Erythroblast (primary cell): ENCODE measurements at regions not wholly inside any gene's neighbourhood (a gene's known extent, or its start where the extent isn't known, plus 50 kb on each side); places are given as distances from the start of the nearest gene placed in this dataset.

Experiments used
- DNase-seq, 2 experiments: peaks; one replicate each; lab custom pipeline; 2025; lab: John Stamatoyannopoulos, UW
- GATA1 ChIP-seq: IDR thresholded peaks from 2 replicates; pipeline ENCODE4 v1.6.1; 2011; ENCODE audit warnings: low read depth, mild to moderate bottlenecking, control low read depth, low read length, moderate library complexity
- POLR2A ChIP-seq: IDR thresholded peaks from 2 replicates; pipeline ENCODE4 v1.6.1; 2011; ENCODE audit warnings: mild to moderate bottlenecking, low read length

DNA sequence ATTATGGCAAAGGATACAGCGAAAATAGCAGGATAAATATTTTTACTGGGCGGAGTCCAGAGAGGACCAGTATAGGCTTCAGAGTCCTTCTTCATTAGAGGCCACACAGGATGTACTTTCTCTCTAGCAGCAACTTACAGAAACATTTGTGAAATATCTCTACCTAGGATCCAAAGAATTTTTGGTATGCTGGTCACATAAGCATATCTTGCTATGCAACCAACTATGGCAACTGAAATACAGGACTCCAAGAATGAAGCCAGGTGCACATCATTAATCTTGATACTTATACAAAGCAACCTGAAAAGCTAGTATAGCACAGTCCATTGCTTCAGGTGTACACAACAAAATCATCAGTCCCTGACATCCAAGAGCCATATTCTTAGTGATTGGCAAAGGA lies 59.1 kb upstream of the NABP1 start:
- no peak for DNase-seq
- no peak for TF ChIP-seq GATA1

DNA sequence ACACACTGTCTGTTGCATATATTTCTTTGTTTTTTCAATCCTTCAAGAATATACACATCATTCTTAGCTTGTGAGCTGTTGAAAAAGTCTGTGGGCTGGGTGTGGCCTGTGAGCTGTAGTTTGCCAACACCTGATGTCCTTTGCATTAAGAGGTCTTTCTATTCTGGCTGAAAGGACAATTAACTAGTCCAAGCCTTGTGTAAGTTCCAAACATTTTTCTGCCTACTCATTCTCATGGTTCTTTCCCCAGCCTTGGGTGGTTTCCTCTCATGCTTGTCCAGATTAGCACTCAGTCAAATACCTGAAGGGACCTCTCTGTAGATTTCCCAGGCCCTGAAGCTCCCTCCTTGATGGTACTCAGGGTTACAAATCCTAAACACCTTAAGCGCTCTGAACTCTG lies 57.8 kb upstream of the NABP1 start:
- TF ChIP-seq GATA1 = no peak
- no peak for TF ChIP-seq POLR2A
- peak; percentile 21 to 49 for DNase-seq

- TF ChIP-seq GATA1 (no peak), POLR2A (no peak)
- no peak for DNase-seq
These were observed 55.3 kb upstream of the NABP1 start for GRCh38 chr2:191622374-191623320.

GRCh38 chr2:191625016-191625415 lies 52.9 kb upstream of the NABP1 start:
- peak; percentile 25 to 43 for DNase-seq
- no peak for TF ChIP-seq POLR2A

DNA sequence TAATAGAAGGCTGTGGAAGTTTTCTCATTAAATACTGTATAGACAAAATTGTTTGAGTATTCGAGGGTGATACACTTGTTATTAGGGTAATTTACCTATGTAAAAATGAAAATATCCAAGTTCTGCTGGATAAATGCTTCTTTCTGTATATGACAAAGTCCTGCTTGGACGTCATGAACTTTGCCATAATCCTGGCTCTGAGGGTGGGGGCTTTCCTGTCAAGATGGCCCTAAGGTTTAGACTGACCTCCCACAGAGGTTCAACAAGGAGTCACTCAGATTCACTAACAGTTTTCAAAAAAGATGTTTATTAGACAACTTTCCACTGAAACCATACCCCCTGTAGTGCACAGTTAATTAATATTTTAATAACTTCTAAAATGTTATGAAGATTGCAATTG lies 52.5 kb upstream of the NABP1 start:
- no peak for TF ChIP-seq GATA1
- DNase-seq = no peak

- peak in 1 of 2 experiments; percentile 34 for DNase-seq
- no peak for TF ChIP-seq POLR2A
- no peak for TF ChIP-seq GATA1
These were observed 51.3 kb upstream of the NABP1 start for GRCh38 chr2:191626497-191627151.

DNA sequence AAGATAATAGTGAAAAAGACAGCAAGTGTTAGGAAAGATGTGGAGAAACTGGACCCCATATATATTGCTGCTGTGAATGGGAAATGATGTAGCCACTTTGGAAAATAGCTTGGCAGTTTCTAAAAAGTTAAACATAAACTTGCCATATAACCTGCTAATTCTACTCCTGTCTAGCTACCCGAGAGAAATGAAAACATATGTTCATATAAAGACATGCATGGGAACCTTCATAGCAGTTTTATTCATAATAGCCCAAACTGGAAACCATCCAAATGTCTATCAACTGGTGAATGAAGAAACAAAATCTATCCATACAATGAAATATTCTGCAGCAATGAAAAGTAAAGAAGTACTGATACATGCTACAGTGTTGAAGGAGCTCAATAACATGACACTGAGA lies 50.4 kb upstream of the NABP1 start:
- no peak for TF ChIP-seq POLR2A
- TF ChIP-seq GATA1 = no peak
- DNase-seq = no peak
